SK-N-MC (cell line): ENCODE measurements at regions not wholly inside any gene's neighbourhood (a gene's known extent, or its start where the extent isn't known, plus 50 kb on each side); places are given as distances from the start of the nearest gene placed in this dataset.

ENCODE experiments used
- EZH2 ChIP-seq: fragments of 200-600 bp; sonication (generic); IDR thresholded peaks from one replicate; pipeline ENCODE4 v1.6.1; 2017; ENCODE audit warnings: antibody characterized with exemption
- POLR2AphosphoS5 ChIP-seq: IDR thresholded peaks from 2 replicates; pipeline ENCODE4 v1.6.1; 2012; ENCODE audit warnings: mild to moderate bottlenecking, low read depth, low read length, borderline replicate concordance

GRCh38 chr11:91952056-91952455 is 272.6 kb upstream of the FAT3 start:
- TF ChIP-seq EZH2, result no peak
- no peak for TF ChIP-seq POLR2AphosphoS5
